ENCODE measurements at regions not wholly inside any gene's neighbourhood (a gene's known extent, or its start where the extent isn't known, plus 50 kb on each side); places are given as distances from the start of the nearest gene placed in this dataset.

- DNase-seq (no peak), ATAC-seq (replicated peaks) (no peak)
- Mint-ChIP-seq H3K4me1 (ENCODE audit: low read depth in 2 of 2) (no peaks in the 10 kb centered on the region), H3K27me3 (no peaks in the 10 kb centered on the region), H3K9me3 (no peaks in the 10 kb centered on the region), H3K4me3 (no peak overlapping the region), H3K27ac (no peak overlapping the region), H3K36me3 (ENCODE audit: insufficient read depth) (no peaks in the 10 kb centered on the region)
Observed at GRCh38 chr9:20032413-20033006, 243.7 kb upstream of the SLC24A2 start.

DNA sequence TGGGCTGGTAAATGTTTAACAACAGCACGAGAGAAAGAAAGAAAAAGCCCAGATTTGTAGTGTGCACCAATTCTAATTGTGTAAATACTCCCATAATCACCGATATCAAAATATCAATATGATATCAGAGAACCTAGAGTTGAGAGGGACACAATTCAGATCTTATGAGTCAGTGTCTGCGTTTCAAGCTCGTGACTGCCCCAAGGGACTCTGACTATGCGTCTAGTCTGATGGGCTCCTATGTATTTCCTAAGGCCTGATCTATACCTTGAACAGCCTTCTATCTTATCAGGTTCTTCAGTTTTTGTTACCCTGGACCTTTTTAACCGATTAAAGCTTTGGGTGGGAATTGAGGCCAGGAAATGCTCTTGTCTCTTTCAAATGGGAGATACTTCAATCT, 243.0 kb upstream of the SLC24A2 start:
- Mint-ChIP-seq H3K36me3 (ENCODE audit: insufficient read depth) (no peaks in the 10 kb centered on the region), H3K27ac (no peak overlapping the region), H3K9me3 (no peaks in the 10 kb centered on the region), H3K4me3 (no peak overlapping the region), H3K4me1 (ENCODE audit: low read depth in 2 of 2) (no peaks in the 10 kb centered on the region), H3K27me3 (no peaks in the 10 kb centered on the region)
- ATAC-seq (replicated peaks) (no peak), DNase-seq (no peak)

GRCh38 chr9:20030671-20031070, 241.8 kb upstream of the SLC24A2 start:
- no peak overlapping the region for H3K4me3 Mint-ChIP-seq
- no peak overlapping the region for H3K27ac Mint-ChIP-seq
- DNase-seq (no peak), ATAC-seq (replicated peaks) (no peak)
- no peaks in the 10 kb centered on the region for H3K27me3 Mint-ChIP-seq
- no peaks in the 10 kb centered on the region for H3K36me3 Mint-ChIP-seq (ENCODE audit: insufficient read depth)
- no peaks in the 10 kb centered on the region for H3K9me3 Mint-ChIP-seq
- no peaks in the 10 kb centered on the region for H3K4me1 Mint-ChIP-seq (ENCODE audit: low read depth in 2 of 2)

DNA sequence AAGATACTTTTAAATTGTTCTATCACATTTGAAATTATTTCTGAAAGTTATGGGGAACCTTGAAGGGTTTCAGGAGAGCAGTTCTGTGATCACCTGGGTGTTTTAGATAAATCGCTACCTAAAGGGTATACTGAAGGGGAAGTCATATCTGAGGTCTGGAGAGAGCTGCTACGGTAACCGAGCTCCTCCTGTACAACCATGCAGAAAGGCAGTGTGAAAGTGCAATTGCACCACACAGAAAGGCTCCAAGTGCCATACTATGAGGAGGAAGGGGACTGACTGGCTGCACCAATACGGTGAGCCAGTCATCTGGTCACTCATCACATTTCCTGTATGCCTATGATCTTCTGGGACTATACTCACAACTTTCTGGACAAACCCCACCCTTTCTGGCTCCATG, 241.4 kb upstream of the SLC24A2 start:
- DNase-seq (no peak), ATAC-seq (replicated peaks) (no peak)
- no peak overlapping the region for H3K27ac Mint-ChIP-seq
- H3K9me3 Mint-ChIP-seq, result no peaks in the 10 kb centered on the region
- no peaks in the 10 kb centered on the region for H3K36me3 Mint-ChIP-seq (ENCODE audit: insufficient read depth)
- H3K4me3 Mint-ChIP-seq, result no peak overlapping the region
- no peaks in the 10 kb centered on the region for H3K4me1 Mint-ChIP-seq (ENCODE audit: low read depth in 2 of 2)
- no peaks in the 10 kb centered on the region for H3K27me3 Mint-ChIP-seq

DNA sequence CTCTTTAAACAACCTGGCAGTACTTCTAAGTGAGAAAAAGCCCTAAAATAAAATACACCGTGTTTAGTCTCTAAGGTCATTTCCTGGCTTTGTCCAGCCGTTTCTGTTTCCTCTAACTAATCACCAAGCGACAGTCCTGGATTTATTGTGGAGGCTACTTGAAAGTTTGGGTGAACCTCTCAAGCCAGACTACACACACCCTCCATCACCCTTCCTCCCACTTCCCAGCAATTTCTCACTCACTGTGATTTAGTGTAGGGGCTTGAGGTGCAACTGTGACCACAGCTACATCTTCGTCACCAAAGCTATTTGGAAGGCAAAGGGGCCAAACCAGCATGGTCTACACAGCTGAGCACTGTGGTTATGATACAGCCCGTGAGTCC, 240.0 kb upstream of the SLC24A2 start:
- no peak for ATAC-seq (replicated peaks)
- no peaks in the 10 kb centered on the region for H3K27me3 Mint-ChIP-seq
- H3K4me3 Mint-ChIP-seq, result no peak overlapping the region
- no peak overlapping the region for H3K27ac Mint-ChIP-seq
- no peaks in the 10 kb centered on the region for H3K36me3 Mint-ChIP-seq (ENCODE audit: insufficient read depth)
- DNase-seq, result no peak
- H3K4me1 Mint-ChIP-seq (ENCODE audit: low read depth in 2 of 2), result no peaks in the 10 kb centered on the region
- no peaks in the 10 kb centered on the region for H3K9me3 Mint-ChIP-seq

- H3K27ac Mint-ChIP-seq, result no peak overlapping the region
- H3K36me3 Mint-ChIP-seq (ENCODE audit: insufficient read depth), result no peaks in the 10 kb centered on the region
- no peaks in the 10 kb centered on the region for H3K27me3 Mint-ChIP-seq
- ATAC-seq (replicated peaks) (no peak), DNase-seq (no peak)
- no peaks in the 10 kb centered on the region for H3K9me3 Mint-ChIP-seq
- no peaks in the 10 kb centered on the region for H3K4me1 Mint-ChIP-seq (ENCODE audit: low read depth in 2 of 2)
- no peak overlapping the region for H3K4me3 Mint-ChIP-seq
Observed at GRCh38 chr9:20028192-20028848, 239.5 kb upstream of the SLC24A2 start.

DNA sequence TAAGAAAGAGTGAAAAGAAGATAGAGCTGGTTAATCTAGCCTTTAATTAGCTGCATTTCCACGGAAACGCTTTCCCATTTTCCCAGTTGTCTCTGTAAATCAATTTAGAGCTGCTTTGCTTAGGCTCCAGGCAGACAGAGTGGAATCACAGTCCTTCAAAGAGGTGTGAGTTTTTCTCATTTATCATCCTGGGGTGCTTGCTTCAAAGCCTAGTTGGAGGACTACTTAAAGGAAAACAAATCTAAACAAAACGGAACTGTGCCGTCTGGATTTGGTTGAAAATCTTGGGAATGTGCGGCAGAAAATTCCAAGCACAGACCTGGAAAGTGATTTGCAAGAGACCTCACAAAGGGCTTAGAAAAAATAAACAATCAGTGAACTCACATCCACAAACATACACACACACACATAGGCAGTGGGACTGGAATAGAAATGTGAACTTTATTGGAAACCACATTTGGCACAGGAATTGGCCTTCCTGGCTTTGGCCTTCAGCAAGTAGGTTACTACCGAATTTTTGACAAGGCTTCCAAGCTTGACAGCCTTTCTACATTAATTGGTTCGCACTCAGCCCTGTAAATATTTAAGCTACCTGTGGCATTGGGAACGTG, 235.2 kb upstream of the SLC24A2 start:
- no peak overlapping the region for H3K4me3 Mint-ChIP-seq
- H3K36me3 Mint-ChIP-seq (ENCODE audit: insufficient read depth), result no peaks in the 10 kb centered on the region
- H3K27me3 Mint-ChIP-seq, result no peaks in the 10 kb centered on the region
- ATAC-seq (replicated peaks) (no peak), DNase-seq (no peak)
- no peaks in the 10 kb centered on the region for H3K4me1 Mint-ChIP-seq (ENCODE audit: low read depth in 2 of 2)
- H3K9me3 Mint-ChIP-seq, result no peaks in the 10 kb centered on the region
- H3K27ac Mint-ChIP-seq, result no peak overlapping the region

- Mint-ChIP-seq H3K27me3 (no peaks in the 10 kb centered on the region), H3K9me3 (no peaks in the 10 kb centered on the region), H3K4me1 (ENCODE audit: low read depth in 2 of 2) (no peaks in the 10 kb centered on the region), H3K27ac (no peak overlapping the region), H3K4me3 (no peak overlapping the region), H3K36me3 (ENCODE audit: insufficient read depth) (no peaks in the 10 kb centered on the region)
- ATAC-seq (replicated peaks), result no peak
- DNase-seq, result no peak
Observed at GRCh38 chr9:20023210-20023905, 234.5 kb upstream of the SLC24A2 start.

DNA sequence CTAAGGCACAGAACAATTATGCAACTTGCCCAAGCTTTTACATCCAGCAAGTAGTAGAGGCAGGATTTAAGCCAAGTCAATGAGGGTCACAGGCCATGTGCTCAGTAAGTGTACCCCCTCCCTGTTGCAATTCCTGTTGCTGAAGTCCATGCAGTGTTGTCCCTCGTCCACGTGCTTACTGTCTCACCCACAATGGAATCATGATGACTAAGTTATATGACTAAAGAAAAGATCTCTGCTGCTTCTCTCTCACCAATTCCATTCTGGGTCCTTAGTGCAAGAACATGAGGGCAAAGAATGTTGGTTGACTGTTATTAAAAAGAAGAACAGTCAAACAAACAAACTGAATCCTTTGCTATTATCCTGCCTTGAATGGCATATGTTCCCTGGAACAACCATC, 233.6 kb upstream of the SLC24A2 start:
- Mint-ChIP-seq H3K36me3 (ENCODE audit: insufficient read depth) (no peaks in the 10 kb centered on the region), H3K4me3 (no peak overlapping the region), H3K27me3 (no peaks in the 10 kb centered on the region), H3K9me3 (no peaks in the 10 kb centered on the region), H3K27ac (no peak overlapping the region), H3K4me1 (ENCODE audit: low read depth in 2 of 2) (no peaks in the 10 kb centered on the region)
- no peak for DNase-seq
- ATAC-seq (replicated peaks), result no peak

GRCh38 chr9:20016611-20017010, 227.8 kb upstream of the SLC24A2 start:
- Mint-ChIP-seq H3K4me3 (no peak overlapping the region), H3K36me3 (ENCODE audit: insufficient read depth) (no peaks in the 10 kb centered on the region), H3K27me3 (no peaks in the 10 kb centered on the region), H3K9me3 (peaks cover 0 to 2% of the 10 kb centered on the region in 2 donors), H3K4me1 (ENCODE audit: low read depth in 2 of 2) (peaks cover 0 to 3% of the 10 kb centered on the region in 2 donors), H3K27ac (no peak overlapping the region)
- ATAC-seq (replicated peaks) (no peak), DNase-seq (no peak)

DNA sequence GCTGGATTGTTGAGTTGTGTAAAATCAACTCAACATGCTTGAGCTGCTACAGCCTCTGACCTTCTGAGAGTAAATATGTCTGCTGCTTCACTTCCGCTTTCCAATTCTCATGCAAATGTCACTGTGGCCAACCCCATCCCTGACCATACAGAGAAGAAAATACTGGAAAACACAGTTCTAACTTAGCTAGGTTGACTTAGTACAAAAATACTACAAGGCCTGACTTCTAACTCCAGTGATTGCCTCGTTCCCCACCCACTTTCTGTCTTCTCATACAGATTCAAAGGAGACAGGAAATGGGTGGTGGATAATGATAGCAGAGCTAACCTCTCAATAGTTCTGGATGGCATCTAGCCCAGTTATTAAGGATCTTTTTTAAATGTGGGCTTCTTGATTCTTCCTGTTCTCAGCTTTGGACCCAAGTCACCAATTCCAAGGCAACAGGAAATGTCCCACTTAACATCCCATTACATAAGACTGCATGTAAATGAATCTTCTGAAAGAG, 226.6 kb upstream of the SLC24A2 start:
- H3K9me3 Mint-ChIP-seq, result peaks cover 0 to 5% of the 10 kb centered on the region in 2 donors
- no peaks in the 10 kb centered on the region for H3K36me3 Mint-ChIP-seq (ENCODE audit: insufficient read depth)
- no peak overlapping the region for H3K4me3 Mint-ChIP-seq
- ATAC-seq (replicated peaks) (no peak), DNase-seq (no peak)
- no peak overlapping the region for H3K27ac Mint-ChIP-seq
- H3K27me3 Mint-ChIP-seq, result no peaks in the 10 kb centered on the region
- H3K4me1 Mint-ChIP-seq (ENCODE audit: low read depth in 2 of 2), result peaks cover 0 to 3% of the 10 kb centered on the region in 2 donors

DNA sequence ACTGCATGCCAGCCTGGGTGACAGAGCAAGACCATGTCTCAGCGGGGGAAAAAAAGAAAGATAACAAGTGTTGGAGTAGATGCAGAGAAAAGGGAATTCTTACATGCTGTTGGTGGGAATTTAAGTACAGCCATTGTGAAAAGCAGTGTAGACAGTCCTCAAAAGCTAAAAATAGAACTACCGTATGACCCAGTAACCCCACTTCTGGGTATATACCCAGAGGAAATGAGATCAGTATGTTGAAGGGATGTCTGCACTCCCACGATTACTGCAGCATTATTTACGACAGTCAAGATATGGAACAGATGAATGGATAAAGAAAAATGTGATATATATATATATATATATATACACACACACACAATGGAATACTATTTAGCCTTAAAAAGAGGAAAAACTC, 225.3 kb upstream of the SLC24A2 start:
- Mint-ChIP-seq H3K4me3 (no peak overlapping the region), H3K36me3 (ENCODE audit: insufficient read depth) (no peaks in the 10 kb centered on the region), H3K27ac (no peak overlapping the region), H3K9me3 (peaks cover 0 to 5% of the 10 kb centered on the region in 2 donors), H3K27me3 (no peaks in the 10 kb centered on the region), H3K4me1 (ENCODE audit: low read depth in 2 of 2) (peaks cover 0 to 3% of the 10 kb centered on the region in 2 donors)
- no peak for DNase-seq
- ATAC-seq (replicated peaks), result no peak

DNA sequence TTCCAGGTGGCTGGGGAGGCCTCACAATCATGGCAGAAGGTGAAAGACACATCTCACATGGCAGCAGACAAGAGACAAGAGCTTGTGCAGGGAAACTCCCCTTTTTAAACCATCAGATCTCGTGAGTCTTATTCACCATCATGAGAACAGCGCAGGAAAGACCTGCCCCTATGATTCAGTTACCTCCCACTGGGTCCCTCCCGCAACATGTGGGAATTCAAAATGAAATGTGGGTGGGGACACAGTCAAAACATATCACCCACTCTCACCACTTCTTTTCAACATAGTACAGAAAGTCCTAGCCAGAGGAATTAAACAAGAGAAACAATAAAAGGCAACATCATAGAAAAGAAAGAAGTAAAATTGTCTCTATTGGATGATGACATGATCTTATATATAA, 223.4 kb upstream of the SLC24A2 start:
- Mint-ChIP-seq H3K4me3 (no peak overlapping the region), H3K27me3 (peaks cover 5 to 10% of the 10 kb centered on the region in 2 donors), H3K36me3 (ENCODE audit: insufficient read depth) (peaks cover 3% of the 10 kb centered on the region), H3K27ac (no peak overlapping the region), H3K4me1 (ENCODE audit: low read depth in 2 of 2) (peaks cover 0 to 3% of the 10 kb centered on the region in 2 donors), H3K9me3 (peaks cover 0 to 5% of the 10 kb centered on the region in 2 donors)
- DNase-seq (no peak), ATAC-seq (replicated peaks) (no peak)

DNA sequence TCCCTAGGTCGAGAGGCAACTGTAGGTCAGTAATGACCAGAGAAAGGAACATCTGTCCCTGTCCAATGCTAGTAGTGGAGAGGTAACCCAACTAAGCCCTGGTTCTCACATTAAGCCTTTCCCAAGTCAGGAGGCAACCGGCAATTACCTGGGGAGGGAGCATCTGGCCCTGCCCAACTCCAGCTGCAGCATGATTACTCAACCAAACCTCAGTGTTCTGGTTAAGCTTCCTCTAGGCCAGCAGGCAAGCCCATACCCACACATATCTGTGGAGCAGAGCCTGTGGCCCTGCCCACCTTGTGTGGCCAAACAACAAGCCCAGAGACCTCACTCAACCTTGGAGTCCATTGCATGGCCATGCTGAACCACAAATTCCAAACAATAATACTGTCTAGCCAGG, 220.8 kb upstream of the SLC24A2 start:
- no peak overlapping the region for H3K4me3 Mint-ChIP-seq
- ATAC-seq (replicated peaks), result no peak
- H3K9me3 Mint-ChIP-seq, result peaks cover 0 to 2% of the 10 kb centered on the region in 2 donors
- peaks cover 5 to 10% of the 10 kb centered on the region in 2 donors for H3K27me3 Mint-ChIP-seq
- no peak overlapping the region for H3K27ac Mint-ChIP-seq
- no peak for DNase-seq
- H3K4me1 Mint-ChIP-seq (ENCODE audit: low read depth in 2 of 2), result no peaks in the 10 kb centered on the region
- peaks cover 3% of the 10 kb centered on the region for H3K36me3 Mint-ChIP-seq (ENCODE audit: insufficient read depth)

Measured in effector memory CD8-positive, alpha-beta T cell (primary cell).